ENCODE measurements at regions not wholly inside any gene's neighbourhood (a gene's known extent, or its start where the extent isn't known, plus 50 kb on each side); places are given as distances from the start of the nearest gene placed in this dataset.

DNA sequence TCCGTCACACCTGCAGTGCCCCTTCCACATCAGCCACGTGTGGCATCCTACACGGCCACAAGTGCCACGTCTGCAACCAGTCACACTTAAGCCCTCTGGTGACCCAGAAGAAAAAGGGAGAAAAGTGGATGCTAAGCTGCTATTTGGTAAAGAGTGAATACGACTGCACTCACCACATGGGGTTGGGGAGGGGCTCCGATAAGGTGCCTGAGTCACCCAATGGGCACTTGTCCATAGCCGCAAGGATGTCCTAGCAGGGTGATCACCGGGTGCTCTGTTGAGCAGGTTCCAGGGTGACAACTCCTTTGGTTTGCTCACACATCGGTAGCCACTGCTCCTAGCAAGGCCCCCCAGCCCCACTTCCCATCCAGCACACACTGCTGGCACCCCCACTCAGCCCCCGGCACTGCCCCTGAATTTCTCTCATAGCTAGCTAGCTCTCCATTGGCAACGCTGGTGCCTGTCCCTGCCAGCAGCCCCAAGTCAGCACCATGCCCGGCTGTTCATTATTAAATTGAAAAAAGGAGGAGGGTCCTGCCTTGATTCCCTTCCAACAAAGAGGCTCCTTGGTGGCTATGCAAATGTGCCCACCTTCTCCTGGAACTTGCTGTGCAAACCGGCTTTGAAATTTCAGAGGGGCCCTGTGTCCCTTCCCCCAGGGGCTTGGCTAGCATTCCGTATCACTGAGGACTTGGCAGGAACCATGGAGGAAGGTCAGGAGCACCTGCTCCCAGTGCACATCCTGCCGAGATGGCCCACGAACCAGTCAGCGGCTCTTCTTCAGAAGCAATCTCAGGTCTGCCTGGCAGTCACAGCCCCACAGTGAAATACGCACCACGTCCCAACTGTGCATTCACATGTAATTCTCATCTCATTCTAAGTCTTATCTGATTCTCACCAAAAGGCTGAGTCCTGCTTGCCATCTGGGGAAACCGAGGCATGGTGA lies 227.7 kb upstream of the DIO3 start:
- TF ChIP-seq TAF1 (IDR thresholded peaks at IDR 0.05; ENCODE audit: borderline replicate concordance, insufficient read depth, low read length) (no peak), SIN3A (IDR thresholded peaks at IDR 0.05; ENCODE audit: borderline replicate concordance, insufficient read depth, low read length) (no peak), FOXP2 (optimal IDR thresholded peaks at IDR 0.05; ENCODE audit: borderline replicate concordance, extremely low read depth, extremely low read length, insufficient read depth) (no peak), POLR2AphosphoS5 (IDR thresholded peaks at IDR 0.05; ENCODE audit: low read depth, low read length) (no peak)
- TF ChIP-seq, protein P1, sequence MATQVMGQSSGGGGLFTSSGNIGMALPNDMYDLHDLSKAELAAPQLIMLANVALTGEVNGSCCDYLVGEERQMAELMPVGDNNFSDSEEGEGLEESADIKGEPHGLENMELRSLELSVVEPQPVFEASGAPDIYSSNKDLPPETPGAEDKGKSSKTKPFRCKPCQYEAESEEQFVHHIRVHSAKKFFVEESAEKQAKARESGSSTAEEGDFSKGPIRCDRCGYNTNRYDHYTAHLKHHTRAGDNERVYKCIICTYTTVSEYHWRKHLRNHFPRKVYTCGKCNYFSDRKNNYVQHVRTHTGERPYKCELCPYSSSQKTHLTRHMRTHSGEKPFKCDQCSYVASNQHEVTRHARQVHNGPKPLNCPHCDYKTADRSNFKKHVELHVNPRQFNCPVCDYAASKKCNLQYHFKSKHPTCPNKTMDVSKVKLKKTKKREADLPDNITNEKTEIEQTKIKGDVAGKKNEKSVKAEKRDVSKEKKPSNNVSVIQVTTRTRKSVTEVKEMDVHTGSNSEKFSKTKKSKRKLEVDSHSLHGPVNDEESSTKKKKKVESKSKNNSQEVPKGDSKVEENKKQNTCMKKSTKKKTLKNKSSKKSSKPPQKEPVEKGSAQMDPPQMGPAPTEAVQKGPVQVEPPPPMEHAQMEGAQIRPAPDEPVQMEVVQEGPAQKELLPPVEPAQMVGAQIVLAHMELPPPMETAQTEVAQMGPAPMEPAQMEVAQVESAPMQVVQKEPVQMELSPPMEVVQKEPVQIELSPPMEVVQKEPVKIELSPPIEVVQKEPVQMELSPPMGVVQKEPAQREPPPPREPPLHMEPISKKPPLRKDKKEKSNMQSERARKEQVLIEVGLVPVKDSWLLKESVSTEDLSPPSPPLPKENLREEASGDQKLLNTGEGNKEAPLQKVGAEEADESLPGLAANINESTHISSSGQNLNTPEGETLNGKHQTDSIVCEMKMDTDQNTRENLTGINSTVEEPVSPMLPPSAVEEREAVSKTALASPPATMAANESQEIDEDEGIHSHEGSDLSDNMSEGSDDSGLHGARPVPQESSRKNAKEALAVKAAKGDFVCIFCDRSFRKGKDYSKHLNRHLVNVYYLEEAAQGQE (IDR thresholded peaks at IDR 0.05; ENCODE audit: insufficient read depth in 1 of 2, low read depth in 2 of 2, low read length in 2 of 2), result no peak

GRCh38 chr14:101334656-101335055 lies 226.6 kb upstream of the DIO3 start:
- TF ChIP-seq POLR2AphosphoS5 (IDR thresholded peaks at IDR 0.05; ENCODE audit: low read depth, low read length), result no peak
- no peak for TF ChIP-seq SIN3A (IDR thresholded peaks at IDR 0.05; ENCODE audit: borderline replicate concordance, insufficient read depth, low read length)
- TF ChIP-seq FOXP2 (optimal IDR thresholded peaks at IDR 0.05; ENCODE audit: borderline replicate concordance, extremely low read depth, extremely low read length, insufficient read depth), result no peak
- TF ChIP-seq TAF1 (IDR thresholded peaks at IDR 0.05; ENCODE audit: borderline replicate concordance, insufficient read depth, low read length), result no peak
- TF ChIP-seq, protein P1 (IDR thresholded peaks at IDR 0.05; ENCODE audit: insufficient read depth in 1 of 2, low read depth in 2 of 2, low read length in 2 of 2), result no peak

GRCh38 chr14:101335061-101335661 lies 226.1 kb upstream of the DIO3 start:
- TF ChIP-seq, protein P1 (IDR thresholded peaks at IDR 0.05; ENCODE audit: insufficient read depth in 1 of 2, low read depth in 2 of 2, low read length in 2 of 2), result no peak
- TF ChIP-seq SIN3A (IDR thresholded peaks at IDR 0.05; ENCODE audit: borderline replicate concordance, insufficient read depth, low read length) (no peak), TAF1 (IDR thresholded peaks at IDR 0.05; ENCODE audit: borderline replicate concordance, insufficient read depth, low read length) (no peak), POLR2AphosphoS5 (IDR thresholded peaks at IDR 0.05; ENCODE audit: low read depth, low read length) (no peak), FOXP2 (optimal IDR thresholded peaks at IDR 0.05; ENCODE audit: borderline replicate concordance, extremely low read depth, extremely low read length, insufficient read depth) (no peak)

DNA sequence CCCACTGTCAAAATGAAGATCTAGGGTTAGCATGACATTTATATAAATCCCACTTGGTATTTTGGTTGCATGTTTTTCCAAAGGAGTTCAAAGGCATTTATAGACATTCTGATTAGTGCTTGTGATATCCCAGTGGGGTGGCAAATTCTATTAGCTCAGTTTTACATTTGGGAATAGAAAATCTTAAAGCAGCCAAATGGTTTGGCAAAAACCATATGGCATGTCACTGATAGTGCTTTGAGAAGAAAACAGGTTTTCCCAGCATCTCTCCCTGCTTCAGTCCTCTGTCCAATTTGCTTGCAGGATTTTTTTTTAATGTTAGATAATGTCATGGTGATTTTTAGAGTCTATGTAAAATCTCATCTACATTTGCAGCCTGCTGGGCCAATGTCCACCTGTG lies 225.1 kb upstream of the DIO3 start:
- TF ChIP-seq POLR2AphosphoS5 (IDR thresholded peaks at IDR 0.05; ENCODE audit: low read depth, low read length), result no peak
- TF ChIP-seq TAF1 (IDR thresholded peaks at IDR 0.05; ENCODE audit: borderline replicate concordance, insufficient read depth, low read length), result no peak
- TF ChIP-seq, protein P1 (IDR thresholded peaks at IDR 0.05; ENCODE audit: insufficient read depth in 1 of 2, low read depth in 2 of 2, low read length in 2 of 2), result no peak
- TF ChIP-seq FOXP2 (optimal IDR thresholded peaks at IDR 0.05; ENCODE audit: borderline replicate concordance, extremely low read depth, extremely low read length, insufficient read depth), result no peak
- no peak for TF ChIP-seq SIN3A (IDR thresholded peaks at IDR 0.05; ENCODE audit: borderline replicate concordance, insufficient read depth, low read length)

Measured in PFSK-1 (cell line).